ENCODE measurements at regions not wholly inside any gene's neighbourhood (a gene's known extent, or its start where the extent isn't known, plus 50 kb on each side); places are given as distances from the start of the nearest gene placed in this dataset.

GRCh38 chr9:73067074-73067473 lies 84.6 kb upstream of the ANXA1 start:
- Histone ChIP-seq H3K4me3 (no peak overlapping the region), H3K27me3 (no peaks in the 10 kb centered on the region), H3K27ac (no peak overlapping the region), H3K4me1 (no peaks in the 10 kb centered on the region), H3K36me3 (no peaks in the 10 kb centered on the region), H3K9me3 (no peaks in the 10 kb centered on the region)
- DNase-seq = no peak
- TF ChIP-seq CTCF (IDR thresholded peaks at IDR 0.05) (no peak), POLR2A (IDR thresholded peaks at IDR 0.05) (no peak)
- intact Hi-C loops (cut with DNase I; ENCODE audit: low total_unique reads) = no loop called here

- Histone ChIP-seq H3K4me1 (no peaks in the 10 kb centered on the region), H3K27me3 (no peaks in the 10 kb centered on the region), H3K4me3 (no peak overlapping the region), H3K36me3 (no peaks in the 10 kb centered on the region), H3K9me3 (no peaks in the 10 kb centered on the region), H3K27ac (no peak overlapping the region)
- intact Hi-C loops (cut with DNase I; ENCODE audit: low total_unique reads) = no loop called here
- DNase-seq = no peak
- TF ChIP-seq CTCF (IDR thresholded peaks at IDR 0.05) (no peak), POLR2A (IDR thresholded peaks at IDR 0.05) (no peak)
Observed at GRCh38 chr9:73065439-73065838, 86.2 kb upstream of the ANXA1 start.

GRCh38 chr9:73064315-73064714 lies 87.3 kb upstream of the ANXA1 start:
- Histone ChIP-seq H3K27me3 (no peaks in the 10 kb centered on the region), H3K4me1 (no peaks in the 10 kb centered on the region), H3K27ac (no peak overlapping the region), H3K9me3 (no peaks in the 10 kb centered on the region), H3K4me3 (no peak overlapping the region), H3K36me3 (no peaks in the 10 kb centered on the region)
- intact Hi-C loops (cut with DNase I; ENCODE audit: low total_unique reads) = no loop called here
- TF ChIP-seq CTCF (IDR thresholded peaks at IDR 0.05) = no peak
- TF ChIP-seq POLR2A (IDR thresholded peaks at IDR 0.05) = no peak
- DNase-seq = no peak

GRCh38 chr9:73061146-73061545 lies 90.5 kb upstream of the ANXA1 start:
- H3K36me3 ChIP-seq = no peaks in the 10 kb centered on the region
- H3K27ac ChIP-seq = no peak overlapping the region
- no peak for TF ChIP-seq POLR2A (IDR thresholded peaks at IDR 0.05)
- TF ChIP-seq CTCF (IDR thresholded peaks at IDR 0.05) = no peak
- no peaks in the 10 kb centered on the region for H3K27me3 ChIP-seq
- no peak overlapping the region for H3K4me3 ChIP-seq
- no peaks in the 10 kb centered on the region for H3K9me3 ChIP-seq
- no peaks in the 10 kb centered on the region for H3K4me1 ChIP-seq
- intact Hi-C loops (cut with DNase I; ENCODE audit: low total_unique reads) = no loop called here
- no peak for DNase-seq

DNA sequence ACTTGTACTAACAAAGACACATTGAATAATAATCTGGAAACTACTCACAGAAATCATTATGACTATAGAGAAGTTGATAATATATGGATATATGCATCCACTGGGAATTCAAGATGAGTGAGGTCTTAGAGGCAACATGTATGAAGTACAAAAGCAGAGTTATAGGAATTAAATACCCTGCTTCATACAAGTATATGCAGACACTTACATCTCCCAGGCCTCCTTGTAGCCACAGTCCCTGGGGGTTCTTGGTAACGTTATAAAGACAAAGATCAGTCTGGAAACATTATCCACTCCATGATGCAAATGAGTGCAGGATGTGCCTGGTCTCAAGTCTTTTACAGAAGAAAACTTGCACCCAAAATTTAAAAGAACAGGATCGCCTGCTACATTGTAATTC lies 92.4 kb upstream of the ANXA1 start:
- no peak for DNase-seq
- Histone ChIP-seq H3K9me3 (no peaks in the 10 kb centered on the region), H3K27ac (no peak overlapping the region), H3K4me3 (no peak overlapping the region), H3K27me3 (no peaks in the 10 kb centered on the region), H3K4me1 (no peaks in the 10 kb centered on the region), H3K36me3 (no peaks in the 10 kb centered on the region)
- no peak for TF ChIP-seq POLR2A (IDR thresholded peaks at IDR 0.05)
- no peak for TF ChIP-seq CTCF (IDR thresholded peaks at IDR 0.05)
- intact Hi-C loops (cut with DNase I; ENCODE audit: low total_unique reads) = no loop called here
